HepG2 (cell line): ENCODE measurements at regions not wholly inside any gene's neighbourhood (a gene's known extent, or its start where the extent isn't known, plus 50 kb on each side); places are given as distances from the start of the nearest gene placed in this dataset.
A peak's percentile ranks its signal among the peaks of the same experiment; 100 is the strongest.

ENCODE experiments used
- ATAC-seq: fragments of 200-7000 bp; cut with Tn5 transposase; 3 replicates; pipeline ENCODE4 v1.9.1; 2020; ENCODE audit warnings: mild to moderate bottlenecking, moderate library complexity
- BruUV-seq: library from RNA; stranded (reverse); fragments of 400-500 nt; replicated peaks from 2 replicates; lab custom pipeline; 2021; lab: Mats Ljungman, UMichigan
- CTCF ChIA-PET: fragments of 300-600 bp; formaldehyde crosslinking; extraction: SDS; loops from one replicate; lab custom pipeline; 2021; ENCODE audit warnings: low total read pairs, inconsistent platforms, low intra/inter-chr PET ratio; lab: Yijun Ruan, JAX
- POLR2A ChIA-PET: fragments of 350-600 bp; sonication (Branson Sonifier 250); formaldehyde crosslinking; loops from one replicate; lab custom pipeline; 2020; ENCODE audit warnings: antibody characterized with exemption, inconsistent platforms; lab: Yijun Ruan, JAX
- DNase-seq: peaks from one replicate; pipeline ENCODE4 v3.0.0-alpha.2; 2015; ENCODE audit warnings: low spot score
- FAIRE-seq: peaks from 3 replicates; lab custom pipeline; 2011; peaks lifted over from hg19 to GRCh38; lab: Jason Lieb, UNC
- H2AFZ ChIP-seq: one replicate; pipeline ENCODE4 v1.6.1; 2011; ENCODE audit warnings: low read length, inconsistent platforms
- H3K27ac ChIP-seq: fragments of 300-600 bp; 3 replicates; pipeline ENCODE4 v1.8.0; 2011; ENCODE audit warnings: mixed run types, mild to moderate bottlenecking, mixed read lengths, low read length, inconsistent platforms; ENCODE audit not compliant: insufficient read depth; ENCODE audit errors: extremely low read length
- H3K27me3 ChIP-seq, 2 experiments: fragments of 200-600 bp in 1 of 2; 2 replicates in 1 of 2; 3 replicates in 1 of 2; pipeline versions ENCODE4 v1.6.0 to v1.8.0; 2011; ENCODE audit warnings: low read length in 2 of 2, mild to moderate bottlenecking in 2 of 2, moderate library complexity in 2 of 2, inconsistent platforms in 1 of 2; ENCODE audit not compliant: insufficient read depth in 2 of 2, control insufficient read depth in 1 of 2
- H3K36me3 ChIP-seq, 2 experiments: fragments of 200-600 bp in 1 of 2; replicated peaks in 1 of 2; 2 replicates in 1 of 2; 3 replicates in 1 of 2; pipeline versions ENCODE4 v1.5.1 to v1.8.0; 2011; ENCODE audit warnings: low read length in 2 of 2, inconsistent platforms in 1 of 2; ENCODE audit not compliant: insufficient read depth in 2 of 2, control insufficient read depth in 1 of 2
- H3K4me1 ChIP-seq: 2 replicates; pipeline ENCODE4 v1.5.1; 2012; ENCODE audit warnings: low read length, inconsistent platforms; ENCODE audit not compliant: insufficient read depth
- H3K4me2 ChIP-seq: 2 replicates; pipeline ENCODE4 v1.6.0; 2011; ENCODE audit warnings: low read depth, low read length, inconsistent platforms
- H3K4me3 ChIP-seq, 3 experiments: fragments of 200-600 bp in 1 of 3; sonication (generic), shearing (Covaris generic) in 1 of 3; replicated peaks in 1 of 3; 2 replicates each; pipeline ENCODE4 v1.5.1; 2011 to 2016; ENCODE audit warnings: low read length in 3 of 3, inconsistent platforms in 2 of 3, low read depth in 2 of 3, mild to moderate bottlenecking in 2 of 3, control low read depth in 1 of 3, mixed read lengths in 1 of 3; ENCODE audit not compliant: insufficient read depth in 1 of 3
- H3K79me2 ChIP-seq: one replicate; pipeline ENCODE4 v1.6.1; 2011; ENCODE audit warnings: low read length, inconsistent platforms; ENCODE audit not compliant: insufficient read depth
- H3K9ac ChIP-seq: 2 replicates; pipeline ENCODE4 v1.6.0; 2011; ENCODE audit warnings: mild to moderate bottlenecking, low read depth, low read length, inconsistent platforms; ENCODE audit not compliant: insufficient read depth
- H3K9me3 ChIP-seq: 2 replicates; pipeline ENCODE4 v1.5.1; 2012; ENCODE audit warnings: mild to moderate bottlenecking, low read length
- H4K20me1 ChIP-seq: 2 replicates; pipeline ENCODE4 v1.6.0; 2011; ENCODE audit warnings: inconsistent platforms, mild to moderate bottlenecking, low read length, moderate library complexity; ENCODE audit not compliant: insufficient read depth
- MAFF ChIP-seq: IDR thresholded peaks from 2 replicates; pipeline ENCODE4 v1.6.1; 2011; ENCODE audit warnings: low read depth, low read length, improper control_type of control experiment
- MAFK ChIP-seq, 2 experiments: IDR thresholded peaks in 1 of 2; conservative IDR thresholded peaks in 1 of 2; 2 replicates each; pipeline ENCODE4 v1.6.1; 2011; ENCODE audit warnings: improper control_type of control experiment in 2 of 2, low read length in 2 of 2
- MAZ ChIP-seq, 2 experiments: sonication (generic) in 1 of 2; formaldehyde crosslinking in 1 of 2; IDR thresholded peaks; 2 replicates each; pipeline versions ENCODE4 v1.5.0 to v1.6.1; 2012 to 2020; ENCODE audit warnings: low read depth in 2 of 2, mild to moderate bottlenecking in 2 of 2, borderline replicate concordance in 1 of 2, improper control_type of control experiment in 1 of 2, low read length in 1 of 2, missing genetic modification reagents in 1 of 2, moderate library complexity in 1 of 2
- POGZ ChIP-seq: sonication (generic); formaldehyde crosslinking; IDR thresholded peaks from 2 replicates; pipeline ENCODE4 v1.4.0; 2020; ENCODE audit warnings: mild to moderate bottlenecking, missing genetic modification reagents
- SMARCE1 ChIP-seq: fragments of 450-650 bp; IDR thresholded peaks from 2 replicates; pipeline ENCODE4 v1.6.1; 2017; ENCODE audit warnings: borderline replicate concordance
- SOX6 ChIP-seq, 2 experiments: fragments of 450-650 bp in 1 of 2; sonication (generic) in 1 of 2; formaldehyde crosslinking in 1 of 2; IDR thresholded peaks; 2 replicates each; pipeline versions ENCODE4 v1.4.0 to v1.6.1; 2017 to 2020; ENCODE audit warnings: antibody characterized with exemption in 1 of 2, mild to moderate bottlenecking in 1 of 2, missing genetic modification reagents in 1 of 2
- WGBS: methylation state at CpG from one replicate; pipeline ENCODE4 v1.1.6; 2017; ENCODE audit warnings: low lambda C conversion rate; 5-methylcytosine and 5-hydroxymethylcytosine counted together
- in situ Hi-C: cut with HindIII; loops from 2 replicates; pipeline ENCODE4 v1.10.0; 2017; ENCODE audit warnings: low pct_unique_long_range_greater_than_20kb; ENCODE audit not compliant: extremely low pct_ligation_motif_present
- intact Hi-C: fragments of 100-400 bp; cut with micrococcal nuclease; formaldehyde crosslinking; loops from one replicate; pipeline ENCODE4 v1.10.0; 2022; ENCODE audit not compliant: unreplicated experiment
- TF ChIP-seq, protein P1 (sequence below): IDR thresholded peaks from 2 replicates; pipeline ENCODE4 v1.6.1; 2016; ENCODE audit warnings: mild to moderate bottlenecking, missing biosample characterization, missing genetic modification reagents
- TF ChIP-seq, protein P2 (sequence below): sonication (generic); formaldehyde crosslinking; IDR thresholded peaks from 2 replicates; pipeline ENCODE4 v1.9.0; 2021; ENCODE audit warnings: mild to moderate bottlenecking, missing genetic modification reagents

DNA sequence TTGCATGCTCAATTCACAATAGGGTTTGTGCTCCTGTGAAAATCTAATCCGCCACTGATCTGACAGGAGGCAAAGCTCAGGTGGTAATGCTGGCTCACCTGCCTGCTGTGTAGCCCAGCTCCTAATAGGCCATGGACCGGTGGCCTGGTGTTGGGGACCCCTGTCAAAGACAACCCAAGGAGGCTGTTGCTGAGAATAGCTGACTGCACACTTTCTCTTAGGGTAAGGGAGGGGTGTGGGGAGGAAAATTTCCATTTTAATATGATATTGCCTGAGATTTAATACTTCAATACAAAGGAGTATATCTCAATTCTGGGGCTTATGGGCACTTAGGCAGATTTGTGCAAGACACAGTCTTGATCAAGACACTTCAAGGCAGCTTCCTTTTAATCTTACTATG lies 105.8 kb downstream of the ALDH8A1 start:
- WGBS, result 62% methylated on average over 2 of the region's 2 CpGs
- Histone ChIP-seq H3K79me2 (no peaks in the 10 kb centered on the region), H3K4me1 (peaks cover 13% of the 10 kb centered on the region), H2AFZ (no peak overlapping the region), H3K4me3 (no peak overlapping the region), H3K36me3 (no peaks in the 10 kb centered on the region), H3K4me2 (no peak overlapping the region), H4K20me1 (no peaks in the 10 kb centered on the region), H3K27me3 (no peaks in the 10 kb centered on the region), H3K27ac (no peak overlapping the region), H3K9ac (no peak overlapping the region), H3K9me3 (no peaks in the 10 kb centered on the region)
- FAIRE-seq (no peak), ATAC-seq (no peak), DNase-seq (no peak)
- ChIA-PET POLR2A (no interaction called here), CTCF (no interaction called here)
- intact Hi-C loops, result no loop called here
- no TSS peak for BruUV-seq
- in situ Hi-C loops, result no loop called here
- TF ChIP-seq MAFF, result peak; percentile 59; the same call in 1 of the 2 replicates
- TF ChIP-seq SMARCE1, result no peak
- TF ChIP-seq, protein P1, sequence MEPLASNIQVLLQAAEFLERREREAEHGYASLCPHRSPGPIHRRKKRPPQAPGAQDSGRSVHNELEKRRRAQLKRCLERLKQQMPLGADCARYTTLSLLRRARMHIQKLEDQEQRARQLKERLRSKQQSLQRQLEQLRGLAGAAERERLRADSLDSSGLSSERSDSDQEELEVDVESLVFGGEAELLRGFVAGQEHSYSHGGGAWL, result no peak
- TF ChIP-seq MAFK (conservative IDR thresholded peaks at IDR 0.05 in 1 of 2, IDR thresholded peaks at IDR 0.05 in 1 of 2; ENCODE audit: low read length in 2 of 2), result peak; percentile 75 to 78

DNA sequence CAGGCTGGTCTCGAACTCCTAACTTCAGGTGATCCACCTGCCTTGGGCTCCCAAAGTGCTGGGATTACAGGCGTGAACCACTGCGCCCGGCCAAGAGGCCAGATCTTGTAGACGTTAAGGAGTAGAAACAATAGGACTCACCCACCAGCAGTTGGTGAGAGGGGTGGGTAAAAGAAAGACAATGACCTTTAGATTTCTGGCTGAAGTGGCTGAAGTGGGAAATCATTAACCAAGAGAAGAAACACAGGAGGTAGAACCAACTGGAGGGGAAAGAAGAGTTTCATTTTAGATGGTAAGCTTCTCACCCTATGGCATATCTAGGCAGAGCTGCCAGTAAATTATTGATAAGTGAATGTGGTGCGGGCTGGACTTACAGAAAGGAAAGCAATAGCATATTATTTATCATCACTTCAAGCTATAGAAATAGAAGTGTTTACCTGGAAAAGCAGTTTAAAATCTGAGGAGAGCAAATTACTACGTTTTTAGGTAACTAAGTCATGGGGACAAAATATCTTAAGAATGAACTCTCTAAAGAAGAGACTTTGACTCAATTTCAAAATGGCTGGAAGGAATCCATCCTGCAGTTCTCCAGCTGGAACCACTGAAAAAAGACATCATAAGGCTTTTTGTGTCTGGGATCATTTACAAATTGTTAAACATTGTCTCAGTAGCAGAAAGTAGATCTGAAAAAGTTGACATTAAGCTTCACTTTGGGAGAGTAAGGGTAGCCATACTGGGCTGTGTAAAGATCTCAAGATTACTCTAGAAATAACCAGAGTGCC lies 109.6 kb downstream of the ALDH8A1 start:
- peak; percentile 78 for ATAC-seq
- intact Hi-C loops, result no loop called here
- Histone ChIP-seq H3K27ac (no peak overlapping the region), H3K4me1 (peaks cover 13% of the 10 kb centered on the region), H4K20me1 (no peaks in the 10 kb centered on the region), H3K9me3 (no peaks in the 10 kb centered on the region), H3K27me3 (no peaks in the 10 kb centered on the region), H3K4me3 (no peak overlapping the region), H2AFZ (no peak overlapping the region), H3K36me3 (no peaks in the 10 kb centered on the region), H3K4me2 (no peak overlapping the region), H3K9ac (no peak overlapping the region), H3K79me2 (no peaks in the 10 kb centered on the region)
- WGBS, result 24% methylated on average over 7 of the region's 7 CpGs
- in situ Hi-C loops, result no loop called here
- FAIRE-seq, result no peak
- ChIA-PET CTCF (no interaction called here), POLR2A (no interaction called here)
- BruUV-seq, result no TSS peak
- DNase-seq, result peak; percentile 14
- TF ChIP-seq POGZ (CRISPR knock-in tag) (0 out of 2 replicates have a peak, but pooled peaks have one; percentile 22), SOX6 (IDR thresholded peaks at IDR 0.05) (no peak), SOX6 (CRISPR knock-in tag; IDR thresholded peaks at IDR 0.05) (peak; percentile 84), MAZ (IDR thresholded peaks at IDR 0.05; ENCODE audit: borderline replicate concordance, low read depth, low read length) (no peak), MAZ (CRISPR knock-in tag; IDR thresholded peaks at IDR 0.05; ENCODE audit: low read depth) (no peak)
- TF ChIP-seq, protein P2, sequence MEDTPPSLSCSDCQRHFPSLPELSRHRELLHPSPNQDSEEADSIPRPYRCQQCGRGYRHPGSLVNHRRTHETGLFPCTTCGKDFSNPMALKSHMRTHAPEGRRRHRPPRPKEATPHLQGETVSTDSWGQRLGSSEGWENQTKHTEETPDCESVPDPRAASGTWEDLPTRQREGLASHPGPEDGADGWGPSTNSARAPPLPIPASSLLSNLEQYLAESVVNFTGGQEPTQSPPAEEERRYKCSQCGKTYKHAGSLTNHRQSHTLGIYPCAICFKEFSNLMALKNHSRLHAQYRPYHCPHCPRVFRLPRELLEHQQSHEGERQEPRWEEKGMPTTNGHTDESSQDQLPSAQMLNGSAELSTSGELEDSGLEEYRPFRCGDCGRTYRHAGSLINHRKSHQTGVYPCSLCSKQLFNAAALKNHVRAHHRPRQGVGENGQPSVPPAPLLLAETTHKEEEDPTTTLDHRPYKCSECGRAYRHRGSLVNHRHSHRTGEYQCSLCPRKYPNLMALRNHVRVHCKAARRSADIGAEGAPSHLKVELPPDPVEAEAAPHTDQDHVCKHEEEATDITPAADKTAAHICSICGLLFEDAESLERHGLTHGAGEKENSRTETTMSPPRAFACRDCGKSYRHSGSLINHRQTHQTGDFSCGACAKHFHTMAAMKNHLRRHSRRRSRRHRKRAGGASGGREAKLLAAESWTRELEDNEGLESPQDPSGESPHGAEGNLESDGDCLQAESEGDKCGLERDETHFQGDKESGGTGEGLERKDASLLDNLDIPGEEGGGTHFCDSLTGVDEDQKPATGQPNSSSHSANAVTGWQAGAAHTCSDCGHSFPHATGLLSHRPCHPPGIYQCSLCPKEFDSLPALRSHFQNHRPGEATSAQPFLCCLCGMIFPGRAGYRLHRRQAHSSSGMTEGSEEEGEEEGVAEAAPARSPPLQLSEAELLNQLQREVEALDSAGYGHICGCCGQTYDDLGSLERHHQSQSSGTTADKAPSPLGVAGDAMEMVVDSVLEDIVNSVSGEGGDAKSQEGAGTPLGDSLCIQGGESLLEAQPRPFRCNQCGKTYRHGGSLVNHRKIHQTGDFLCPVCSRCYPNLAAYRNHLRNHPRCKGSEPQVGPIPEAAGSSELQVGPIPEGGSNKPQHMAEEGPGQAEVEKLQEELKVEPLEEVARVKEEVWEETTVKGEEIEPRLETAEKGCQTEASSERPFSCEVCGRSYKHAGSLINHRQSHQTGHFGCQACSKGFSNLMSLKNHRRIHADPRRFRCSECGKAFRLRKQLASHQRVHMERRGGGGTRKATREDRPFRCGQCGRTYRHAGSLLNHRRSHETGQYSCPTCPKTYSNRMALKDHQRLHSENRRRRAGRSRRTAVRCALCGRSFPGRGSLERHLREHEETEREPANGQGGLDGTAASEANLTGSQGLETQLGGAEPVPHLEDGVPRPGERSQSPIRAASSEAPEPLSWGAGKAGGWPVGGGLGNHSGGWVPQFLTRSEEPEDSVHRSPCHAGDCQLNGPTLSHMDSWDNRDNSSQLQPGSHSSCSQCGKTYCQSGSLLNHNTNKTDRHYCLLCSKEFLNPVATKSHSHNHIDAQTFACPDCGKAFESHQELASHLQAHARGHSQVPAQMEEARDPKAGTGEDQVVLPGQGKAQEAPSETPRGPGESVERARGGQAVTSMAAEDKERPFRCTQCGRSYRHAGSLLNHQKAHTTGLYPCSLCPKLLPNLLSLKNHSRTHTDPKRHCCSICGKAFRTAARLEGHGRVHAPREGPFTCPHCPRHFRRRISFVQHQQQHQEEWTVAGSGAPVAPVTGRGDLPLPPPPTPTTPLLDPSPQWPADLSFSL (CRISPR knock-in tag), result no peak
